Activated T-helper 1 cell treated with anti-CD3 and anti-CD28 coated beads, Interleukin-2, amount 50 U/mL, for 16 hours (primary cell): ENCODE measurements at regions not wholly inside any gene's neighbourhood (a gene's known extent, or its start where the extent isn't known, plus 50 kb on each side); places are given as distances from the start of the nearest gene placed in this dataset.

Experiments
- DNase-seq, 2 donors: peaks; one replicate each; pipeline ENCODE4 v3.0.0-alpha.2; 2020; ENCODE audit warnings: low read depth in 1 of 2, low spot score in 1 of 2

DNA sequence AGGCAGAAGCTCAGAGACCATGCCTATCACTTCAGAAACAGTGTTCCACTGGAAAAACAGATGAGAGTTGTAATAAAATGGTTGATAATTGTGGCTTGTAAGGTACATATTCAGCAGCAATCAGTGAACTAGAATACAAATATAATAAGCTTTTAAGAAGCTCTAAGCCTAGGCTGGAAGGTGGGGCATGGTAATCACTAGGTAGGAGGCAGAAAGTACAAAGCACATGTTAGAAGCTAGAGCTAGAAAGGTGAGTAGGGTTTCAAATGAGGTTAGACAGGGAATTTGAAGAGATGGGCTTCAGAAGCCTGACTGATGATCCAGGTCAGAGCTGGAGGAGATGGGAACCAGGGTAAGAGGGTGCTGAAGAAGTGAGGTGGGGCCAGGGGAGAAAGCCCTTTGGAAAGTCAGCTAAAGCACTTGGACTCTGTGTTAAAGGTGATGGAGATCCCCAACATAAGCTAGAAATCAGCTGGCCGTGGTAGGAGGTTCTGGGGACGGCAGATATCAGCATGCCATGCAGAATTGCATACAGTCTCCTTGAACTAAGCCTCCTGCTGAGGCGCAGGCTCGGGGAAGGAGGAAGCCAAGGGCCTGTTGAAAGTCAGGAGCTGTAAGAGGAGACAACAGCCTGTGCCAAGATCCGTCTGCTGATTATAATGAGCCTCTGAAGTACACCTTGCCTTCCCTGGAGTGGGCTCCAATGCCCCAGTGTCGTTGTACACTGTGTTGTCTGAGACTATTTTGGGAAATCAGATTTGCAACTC lies 659.4 kb downstream of the BCL11B start:
- DNase-seq = no peak

DNA sequence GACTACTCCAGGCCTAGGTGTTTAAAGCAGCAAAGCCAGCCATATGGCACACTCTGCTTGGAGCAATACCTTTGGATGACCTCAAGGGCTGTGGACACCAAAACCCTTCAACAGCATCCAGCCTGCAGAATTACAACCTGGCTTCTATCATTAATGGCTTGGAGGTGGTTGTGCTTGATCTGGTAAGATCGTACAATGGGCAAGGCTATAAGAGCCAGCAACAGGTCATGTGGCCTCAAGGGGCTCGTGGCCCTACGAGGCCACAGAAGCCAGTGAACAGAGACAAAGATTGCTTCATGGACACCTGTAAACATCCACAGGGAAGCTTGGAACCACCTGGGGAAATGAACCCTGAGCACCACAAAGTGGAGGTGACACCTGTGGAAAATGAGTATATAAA lies 657.3 kb downstream of the BCL11B start:
- no peak for DNase-seq

DNA sequence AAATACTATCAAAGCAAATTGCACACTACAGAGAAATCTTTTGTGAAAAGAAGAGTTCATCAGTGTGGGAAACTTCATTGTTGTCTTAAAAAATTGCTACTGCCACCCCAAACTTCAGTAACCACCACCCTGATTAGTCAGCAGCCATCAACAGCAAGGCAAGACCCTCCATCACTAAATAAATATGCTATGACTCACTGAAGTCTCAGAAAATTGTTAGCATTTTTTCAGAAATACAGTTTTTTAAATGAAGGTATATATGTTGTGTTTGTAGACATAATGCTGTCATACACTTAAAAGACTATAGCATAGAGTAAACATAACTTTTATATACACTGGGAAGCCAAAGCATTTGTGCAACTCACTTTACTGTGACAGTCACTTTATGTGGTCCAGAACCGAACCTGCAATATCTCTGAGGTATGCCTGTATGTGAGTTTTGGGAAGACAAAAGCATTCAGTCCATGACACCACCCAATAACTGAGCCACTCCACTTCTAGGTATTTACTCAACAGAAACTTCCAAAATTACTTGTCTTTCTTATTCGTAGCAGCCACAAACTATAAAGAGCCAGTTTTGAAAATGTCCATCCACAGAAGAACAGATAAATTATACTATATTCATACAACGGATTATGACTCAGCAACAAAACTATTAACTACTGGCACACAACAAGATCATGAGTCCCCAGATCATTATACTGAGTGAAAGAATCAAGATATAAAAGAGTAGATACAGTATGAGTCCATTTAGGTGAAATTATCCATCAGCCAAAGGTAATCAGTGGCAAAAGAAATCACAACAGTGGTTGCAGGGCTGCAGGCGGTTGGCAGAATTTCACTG lies 649.6 kb downstream of the BCL11B start:
- no peak for DNase-seq

DNA sequence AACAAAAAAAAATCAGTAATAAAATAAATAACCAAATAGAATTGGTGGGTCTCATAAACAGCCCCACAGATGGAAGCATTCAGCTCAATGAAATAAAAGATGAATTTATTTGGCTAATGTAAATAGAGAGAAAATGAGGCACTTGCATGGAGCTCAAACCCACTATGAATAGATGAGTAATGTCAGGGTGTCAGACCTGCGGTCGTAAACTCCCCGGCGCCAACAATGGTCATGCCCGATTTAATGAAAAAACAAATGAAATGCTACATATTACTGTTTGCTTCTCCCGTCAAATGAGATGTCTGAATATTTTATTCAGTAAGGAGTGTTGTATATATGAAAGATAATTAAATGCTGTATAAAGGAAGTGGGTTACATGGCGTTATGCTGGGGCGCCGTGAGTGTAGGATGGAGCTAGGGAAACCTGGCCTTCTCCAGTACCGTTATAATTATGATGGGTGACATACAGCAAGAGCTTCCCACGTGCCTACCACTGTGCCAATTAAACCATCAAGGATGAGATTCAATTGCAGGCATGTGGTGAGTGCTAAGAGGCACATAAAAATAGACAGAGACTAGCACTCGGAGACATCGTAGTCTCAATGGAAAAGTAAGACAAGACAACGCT lies 648.1 kb downstream of the BCL11B start:
- no peak for DNase-seq

DNA sequence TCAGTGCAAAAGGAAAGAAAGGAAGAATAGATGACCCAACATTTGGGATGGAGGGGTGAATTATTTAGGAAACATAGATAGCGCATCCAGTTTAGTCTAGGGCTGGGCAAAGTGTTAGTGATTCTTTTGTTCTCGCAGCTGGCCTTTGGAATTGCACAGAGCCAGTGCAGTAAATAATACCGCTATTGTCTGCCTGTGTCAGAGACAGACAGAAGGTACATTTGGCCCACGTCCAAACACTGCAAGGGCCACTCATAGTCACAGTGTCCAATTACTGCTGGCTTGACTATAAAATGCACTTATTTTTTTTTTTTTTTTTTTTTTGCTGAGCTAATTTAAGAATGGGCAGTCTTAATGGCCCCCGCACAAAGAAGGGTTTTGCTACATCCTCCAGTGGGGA lies 638.6 kb downstream of the BCL11B start:
- no peak for DNase-seq

DNA sequence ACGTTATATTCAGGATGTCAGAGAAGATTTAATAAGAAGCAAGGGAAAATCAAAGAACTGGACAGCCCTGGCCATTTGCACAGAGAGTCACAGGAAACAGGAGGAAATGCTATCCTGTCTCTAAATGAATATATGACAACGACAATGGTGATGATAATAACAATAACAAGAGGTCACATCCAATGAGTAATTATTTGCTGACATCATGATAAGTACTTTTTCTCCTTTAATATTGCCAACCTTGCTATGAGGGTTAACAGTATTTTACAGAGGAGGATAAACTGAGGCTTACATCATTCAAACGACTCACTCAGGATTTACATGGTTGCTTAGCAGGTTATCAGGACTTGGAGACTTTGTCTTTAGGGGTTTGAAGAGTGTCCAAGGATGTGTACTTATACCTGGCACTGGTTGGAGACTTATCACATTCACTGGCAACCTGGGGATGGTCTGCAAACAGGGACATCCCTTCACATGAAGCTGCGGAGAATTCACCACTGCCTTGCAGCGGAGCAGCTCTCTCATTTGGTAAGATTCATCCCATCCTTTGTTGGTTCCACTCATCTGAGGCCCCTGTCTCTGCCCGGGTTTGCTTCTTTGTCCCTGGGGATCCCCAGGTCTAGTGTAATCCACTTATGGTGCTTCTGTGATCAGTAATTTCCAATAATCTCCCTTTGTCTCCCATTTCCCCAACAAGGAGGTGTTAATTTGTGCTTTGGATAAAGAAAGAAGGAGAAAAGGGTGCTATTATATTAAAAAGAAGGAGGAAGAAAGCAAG lies 637.8 kb downstream of the BCL11B start:
- DNase-seq = no peak

DNA sequence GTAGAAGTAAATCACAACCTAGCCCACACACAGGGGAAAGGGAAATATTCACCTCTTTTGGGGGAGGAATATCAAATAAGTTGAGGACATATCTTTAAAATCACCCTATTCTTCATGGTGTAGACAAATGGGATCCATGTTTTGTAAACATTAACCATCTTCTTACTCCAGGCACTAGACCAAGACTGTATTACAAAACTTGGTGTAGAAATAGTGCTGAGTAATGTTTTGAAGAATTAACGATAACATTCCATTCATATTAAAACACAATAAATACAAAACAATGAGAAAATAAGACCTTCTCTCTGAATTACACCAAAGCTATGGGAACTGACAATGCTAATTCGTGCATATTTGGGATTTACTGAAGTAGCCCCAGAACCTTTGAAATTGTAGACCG lies 633.6 kb downstream of the BCL11B start:
- no peak for DNase-seq

DNA sequence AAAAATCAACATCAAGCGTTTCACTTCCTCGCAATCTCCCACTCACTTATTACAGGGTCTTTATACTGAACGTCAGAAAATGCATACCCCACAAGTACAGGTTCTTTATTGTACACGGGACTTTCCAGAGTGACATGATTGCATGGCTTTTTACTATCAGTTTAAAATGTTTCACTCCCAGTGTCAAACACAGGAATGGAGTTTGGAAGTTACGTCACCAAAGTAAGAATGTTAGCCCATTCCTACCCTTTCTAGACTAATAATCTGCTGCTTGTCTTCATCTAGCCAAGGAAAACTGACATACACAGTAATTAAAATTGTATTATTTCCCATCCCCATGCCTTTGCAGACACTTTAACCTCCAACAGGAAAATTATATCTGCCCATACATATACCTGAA lies 624.2 kb downstream of the BCL11B start:
- no peak for DNase-seq

DNA sequence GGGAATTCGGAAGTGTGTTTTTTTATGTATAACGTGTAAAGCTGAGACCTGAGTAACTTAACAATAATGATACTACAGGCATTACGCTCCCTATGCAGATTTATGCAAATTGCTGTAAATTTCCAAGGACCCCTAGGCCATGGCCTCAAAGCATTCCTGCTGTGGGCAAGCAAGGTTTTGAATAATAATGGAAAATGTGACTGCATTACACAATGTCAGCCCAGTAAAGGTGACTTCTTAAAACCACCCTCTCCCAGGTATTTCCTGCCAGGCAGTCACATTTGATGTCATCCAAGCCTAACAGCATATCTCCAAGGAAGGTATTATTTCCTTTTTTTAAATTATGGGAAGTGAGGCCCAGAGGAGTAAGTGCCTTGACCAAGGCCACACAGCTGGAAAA lies 621.0 kb downstream of the BCL11B start:
- no peak for DNase-seq

DNA sequence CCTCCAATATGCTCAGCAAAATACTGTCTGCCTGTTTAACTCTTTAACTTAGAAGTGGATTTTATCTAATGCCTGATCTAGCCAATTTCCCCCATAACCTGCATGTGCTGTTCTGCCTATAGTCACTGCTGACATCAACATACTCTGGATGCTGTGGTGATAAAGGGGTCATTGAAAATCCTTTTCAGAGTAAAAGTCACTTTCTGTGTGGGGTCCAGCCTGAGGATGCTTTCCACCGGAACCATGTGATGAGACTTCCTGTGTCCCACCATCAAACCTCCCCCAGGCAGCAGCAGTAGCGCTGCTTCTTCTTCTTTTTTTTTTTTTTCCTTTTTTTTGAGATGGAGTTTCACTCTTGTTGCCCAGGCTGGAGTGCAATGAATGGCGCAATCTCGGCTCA lies 607.0 kb downstream of the BCL11B start:
- no peak for DNase-seq

DNA sequence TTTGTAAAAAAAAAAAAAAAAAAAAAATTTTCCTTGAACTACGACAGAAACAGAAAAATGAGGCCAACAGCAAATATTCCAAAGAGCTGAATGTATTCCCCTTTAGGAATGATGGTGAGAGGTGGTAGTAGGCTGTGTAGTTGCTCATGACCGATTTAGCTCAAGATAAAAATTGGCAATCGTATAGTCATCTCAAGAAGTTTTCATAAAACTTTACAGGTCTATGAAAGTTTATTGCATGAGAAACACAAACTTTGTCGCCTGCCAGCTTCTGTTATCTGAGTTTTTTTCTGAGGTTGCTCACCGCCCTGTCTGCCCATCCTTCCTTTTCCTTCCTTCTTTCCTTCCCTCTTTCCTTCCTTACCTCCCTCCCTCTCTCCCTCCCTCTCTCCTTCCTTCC lies 605.5 kb downstream of the BCL11B start:
- DNase-seq = no peak

DNA sequence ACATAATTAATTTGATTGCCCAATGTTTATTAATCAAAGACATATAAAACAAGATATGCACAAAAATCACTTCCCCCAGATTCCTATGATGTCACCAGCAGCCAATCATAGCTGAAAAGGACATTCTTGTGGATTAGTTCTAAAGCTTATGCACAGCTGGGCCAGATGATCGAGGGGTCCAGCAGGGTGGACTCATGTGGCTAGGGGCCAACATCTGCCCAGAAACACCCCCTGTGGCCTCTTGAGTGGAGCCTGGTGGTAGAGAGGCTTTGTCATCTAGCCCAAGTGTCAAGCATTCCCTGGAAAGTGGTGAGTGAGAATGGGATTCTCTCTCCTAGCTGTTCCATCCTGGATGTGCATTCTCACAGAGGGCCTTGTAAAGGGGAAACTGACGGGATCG lies 590.0 kb downstream of the BCL11B start:
- no peak for DNase-seq

DNA sequence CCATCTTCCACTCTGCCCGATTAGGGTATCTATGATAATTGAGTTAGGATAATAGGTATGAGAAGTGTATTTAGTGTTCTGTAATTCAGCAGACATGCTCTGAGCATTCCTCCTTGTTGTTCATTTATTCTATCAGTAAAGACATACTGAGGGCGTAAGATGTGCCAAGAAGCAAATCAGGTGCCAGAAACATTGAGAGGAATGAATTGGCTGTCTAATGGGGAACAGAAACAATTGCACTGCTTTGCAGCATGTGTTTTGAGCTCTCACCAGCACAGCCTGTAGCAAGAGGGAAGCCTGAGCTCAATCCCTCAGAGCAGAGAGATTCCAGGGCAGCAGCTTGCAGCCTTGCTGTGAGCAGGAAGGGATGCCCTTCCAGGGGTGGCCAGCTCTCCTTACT lies 589.3 kb downstream of the BCL11B start:
- no peak for DNase-seq

DNA sequence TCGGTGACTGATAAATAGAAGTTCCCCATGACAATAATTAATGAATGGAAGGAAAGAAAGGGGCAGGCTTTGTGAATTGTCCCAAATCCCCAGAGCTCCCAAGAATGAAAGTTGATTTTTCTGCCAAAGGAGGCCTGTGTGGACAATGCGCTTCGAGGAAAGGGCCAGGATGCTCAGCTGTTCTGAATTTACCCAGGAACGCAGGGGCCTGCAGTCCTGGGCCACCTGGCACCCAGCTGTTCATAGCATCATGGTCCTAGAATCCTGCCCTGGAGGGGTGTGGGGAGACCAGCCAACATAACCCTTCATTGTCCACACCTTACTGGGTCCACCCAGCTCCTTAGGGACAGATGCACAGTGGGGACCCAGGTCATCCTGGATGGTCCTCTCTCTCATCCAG lies 587.5 kb downstream of the BCL11B start:
- DNase-seq = no peak

DNA sequence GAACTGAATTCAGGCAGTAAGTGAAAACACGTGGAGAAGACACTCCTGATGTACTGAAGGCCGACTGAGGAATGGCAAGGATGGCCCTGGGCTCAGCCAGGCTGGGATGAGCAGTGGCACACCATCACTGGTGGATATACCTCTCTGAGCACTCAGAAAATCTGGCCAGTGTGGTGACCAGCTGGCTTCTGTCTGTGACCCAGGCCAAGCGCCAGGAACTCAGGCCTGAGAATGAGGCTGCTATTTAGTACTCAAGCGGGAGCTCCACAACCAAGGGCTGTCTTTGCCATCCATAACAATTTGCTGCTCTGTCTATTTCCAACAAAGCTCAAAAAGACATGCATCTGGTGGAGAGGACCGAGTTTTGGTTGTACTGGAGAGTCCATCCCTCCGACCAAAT lies 586.3 kb downstream of the BCL11B start:
- no peak for DNase-seq

DNA sequence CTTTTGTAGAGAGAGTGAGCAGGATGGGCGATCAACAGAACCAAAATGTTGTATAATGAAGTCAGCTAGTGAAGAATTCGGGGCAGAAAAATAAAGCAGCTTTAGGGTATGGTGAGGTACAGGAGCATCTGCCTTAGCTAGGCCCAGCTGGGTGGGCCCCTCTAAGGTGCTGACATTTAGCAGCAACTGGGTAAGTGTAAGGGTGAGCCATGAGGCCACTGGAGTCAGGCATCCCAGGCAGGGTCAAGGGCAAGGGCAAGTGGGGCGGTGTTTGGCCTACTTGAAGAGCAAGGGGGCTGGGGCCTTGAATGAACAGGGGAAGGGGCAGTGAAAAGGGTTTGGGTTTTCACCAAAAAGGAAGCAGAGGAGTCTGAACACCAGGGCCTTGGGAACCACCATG lies 583.6 kb downstream of the BCL11B start:
- no peak for DNase-seq

DNA sequence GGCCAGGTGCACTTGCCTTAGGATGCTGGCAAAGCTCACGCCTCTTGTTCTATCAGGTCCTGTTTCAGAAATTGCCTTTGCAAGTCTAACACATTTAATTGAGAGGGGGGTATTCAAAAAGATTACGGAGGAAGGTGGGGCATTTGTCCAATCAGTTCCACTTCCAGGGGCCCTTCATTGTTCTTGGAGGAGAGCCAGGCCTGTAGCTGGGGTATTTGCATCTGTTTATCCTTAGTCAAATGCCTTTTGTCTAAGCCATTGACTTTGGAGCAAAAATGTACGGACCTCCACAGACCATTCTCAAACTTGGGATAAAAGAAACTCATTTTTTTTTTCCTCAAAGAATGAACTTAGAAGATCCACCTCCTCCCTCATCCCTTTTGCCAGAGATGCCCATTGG lies 582.0 kb downstream of the BCL11B start:
- DNase-seq = no peak

DNA sequence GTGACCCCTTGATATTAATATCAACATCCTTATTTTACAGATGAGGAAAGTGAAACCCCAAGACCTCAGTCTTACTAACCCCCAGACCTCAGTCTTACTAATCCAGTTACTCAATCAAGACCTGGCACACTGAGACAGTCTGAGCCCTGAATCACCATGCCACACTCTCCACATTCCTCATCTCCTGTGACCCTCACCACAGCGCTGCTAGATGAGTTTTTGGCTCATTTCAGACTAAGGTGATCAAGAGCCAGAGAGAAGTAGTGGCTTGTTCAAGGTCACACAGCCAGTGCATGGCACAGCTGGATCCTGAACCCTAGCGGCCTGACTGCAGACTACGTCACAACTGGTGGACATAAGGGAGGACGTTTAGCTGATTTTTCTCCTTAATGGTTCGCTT lies 579.2 kb downstream of the BCL11B start:
- DNase-seq = no peak

DNA sequence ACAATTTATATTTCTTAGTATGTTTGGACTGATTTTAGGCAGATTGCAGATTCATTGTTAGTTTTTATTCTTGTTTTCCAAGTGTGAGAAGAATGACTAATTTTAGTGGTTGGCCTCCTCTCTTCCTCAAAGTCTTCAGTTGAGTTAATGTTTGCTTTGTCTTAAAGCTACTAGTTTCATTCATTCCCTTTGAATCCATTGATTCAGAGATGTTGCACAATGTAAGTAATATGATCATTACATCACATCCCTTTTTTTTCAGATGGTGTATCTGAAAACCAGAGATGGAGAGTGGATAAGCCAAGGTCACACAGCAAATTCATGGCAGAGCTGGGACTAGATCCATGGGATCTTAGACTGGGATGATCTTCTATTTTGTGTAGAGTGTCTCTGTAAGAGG lies 577.5 kb downstream of the BCL11B start:
- no peak for DNase-seq

DNA sequence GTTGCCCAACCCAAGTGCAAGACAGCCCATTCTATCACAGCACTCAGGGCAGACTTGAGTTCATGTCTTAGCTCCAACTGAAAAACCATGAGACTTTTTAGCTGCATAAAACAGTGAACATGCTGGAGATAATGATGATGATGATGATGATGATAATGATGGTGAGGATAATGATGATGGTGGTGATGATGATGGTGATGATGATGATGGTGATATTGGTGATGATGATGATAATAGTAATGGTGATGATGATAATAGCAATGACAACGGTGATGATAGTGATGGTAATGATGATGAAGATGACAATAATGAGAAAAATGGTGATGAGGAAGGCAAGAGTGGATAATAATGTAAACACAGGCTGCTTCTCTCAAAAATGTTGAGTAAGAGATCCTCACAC lies 576.2 kb downstream of the BCL11B start:
- DNase-seq = no peak

DNA sequence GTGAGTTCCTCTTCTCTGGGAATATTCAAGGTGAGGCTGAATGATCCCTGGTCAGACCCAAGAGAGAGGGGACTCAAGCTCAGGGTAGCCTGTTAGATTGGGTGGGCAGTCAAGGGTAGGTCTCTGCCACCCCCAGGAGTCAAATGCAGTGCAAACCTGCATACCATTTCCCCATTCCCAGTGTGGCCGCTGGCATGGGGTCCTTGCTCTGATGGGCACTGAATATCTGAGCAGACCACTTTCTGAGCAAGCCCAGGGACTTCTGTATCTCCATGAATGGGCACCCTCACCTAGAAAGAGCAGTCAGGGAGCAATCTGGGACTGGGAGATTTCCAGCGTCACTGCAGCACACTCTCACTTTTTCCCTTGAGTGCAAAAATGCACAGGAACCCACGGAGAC lies 573.7 kb downstream of the BCL11B start:
- DNase-seq = no peak

DNA sequence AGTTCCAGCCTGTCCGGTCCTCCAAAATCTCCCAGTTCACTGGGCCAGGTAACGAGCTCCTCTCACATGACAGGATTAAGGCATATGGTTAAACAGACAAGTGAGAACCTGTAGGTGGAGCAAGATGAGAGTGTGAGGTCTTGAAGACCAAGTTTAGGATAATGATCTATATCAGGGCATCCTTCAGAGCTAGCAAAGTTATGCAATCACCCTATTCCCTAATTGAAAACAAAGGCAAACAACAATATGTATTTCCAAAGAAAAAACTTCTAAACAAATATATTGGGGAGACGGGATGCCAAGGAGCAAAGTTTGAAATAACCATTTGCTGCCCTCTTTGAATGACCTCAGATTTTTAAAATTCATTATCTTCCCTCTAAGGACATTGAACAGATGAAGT lies 571.2 kb downstream of the BCL11B start:
- DNase-seq = no peak
